ENCODE measurements at regions not wholly inside any gene's neighbourhood (a gene's known extent, or its start where the extent isn't known, plus 50 kb on each side); places are given as distances from the start of the nearest gene placed in this dataset.

DNA sequence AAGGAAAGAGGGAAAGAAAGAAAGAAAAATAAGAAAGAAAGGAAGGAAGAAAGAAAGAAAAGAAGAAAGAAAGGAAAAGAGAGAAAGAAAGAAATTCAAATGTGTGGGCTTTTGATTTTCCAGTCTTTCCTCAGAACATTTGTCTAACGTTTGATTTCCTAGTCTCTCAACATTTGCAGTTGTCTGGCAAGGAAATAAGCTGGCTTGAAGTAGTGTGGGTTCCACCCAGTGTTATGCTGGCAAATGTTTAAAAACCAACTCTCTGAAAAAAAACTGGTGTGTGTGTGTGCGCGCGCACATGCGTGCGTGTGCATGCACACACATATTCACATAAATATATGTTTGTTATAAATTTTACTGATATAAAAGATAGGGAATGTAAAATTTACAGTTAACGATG, 54.6 kb upstream of the C3orf49 start:
- Histone ChIP-seq H3K4me3 (ENCODE audit: low read depth, low read length) (no peak overlapping the region), H3K27me3 (replicated peaks; ENCODE audit: control insufficient read depth, insufficient read depth, low read length) (no peaks in the 10 kb centered on the region; the same call in 1 of the 2 replicates), H3K36me3 (ENCODE audit: control insufficient read depth, insufficient read depth, low read length) (no peaks in the 10 kb centered on the region), H3K4me1 (no peaks in the 10 kb centered on the region), H3K9me3 (no peaks in the 10 kb centered on the region)
- intact Hi-C loops (cut with micrococcal nuclease; ENCODE audit: unreplicated experiment) = no loop called here
- no peak overlapping the region for H3K27ac Mint-ChIP-seq (ENCODE audit: unreplicated experiment)
- no peak for DNase-seq
- TF ChIP-seq, protein P1, sequence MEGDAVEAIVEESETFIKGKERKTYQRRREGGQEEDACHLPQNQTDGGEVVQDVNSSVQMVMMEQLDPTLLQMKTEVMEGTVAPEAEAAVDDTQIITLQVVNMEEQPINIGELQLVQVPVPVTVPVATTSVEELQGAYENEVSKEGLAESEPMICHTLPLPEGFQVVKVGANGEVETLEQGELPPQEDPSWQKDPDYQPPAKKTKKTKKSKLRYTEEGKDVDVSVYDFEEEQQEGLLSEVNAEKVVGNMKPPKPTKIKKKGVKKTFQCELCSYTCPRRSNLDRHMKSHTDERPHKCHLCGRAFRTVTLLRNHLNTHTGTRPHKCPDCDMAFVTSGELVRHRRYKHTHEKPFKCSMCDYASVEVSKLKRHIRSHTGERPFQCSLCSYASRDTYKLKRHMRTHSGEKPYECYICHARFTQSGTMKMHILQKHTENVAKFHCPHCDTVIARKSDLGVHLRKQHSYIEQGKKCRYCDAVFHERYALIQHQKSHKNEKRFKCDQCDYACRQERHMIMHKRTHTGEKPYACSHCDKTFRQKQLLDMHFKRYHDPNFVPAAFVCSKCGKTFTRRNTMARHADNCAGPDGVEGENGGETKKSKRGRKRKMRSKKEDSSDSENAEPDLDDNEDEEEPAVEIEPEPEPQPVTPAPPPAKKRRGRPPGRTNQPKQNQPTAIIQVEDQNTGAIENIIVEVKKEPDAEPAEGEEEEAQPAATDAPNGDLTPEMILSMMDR (IDR thresholded peaks at IDR 0.05; ENCODE audit: insufficient read depth in 1 of 2, low read depth in 1 of 2, low read length in 1 of 2, severe bottlenecking in 1 of 2, unreplicated experiment in 1 of 2) = no peak
- ChIA-PET POLR2A (no interaction called here), CTCF (interaction anchor here (0.7 kb wide), 2 partner anchors 1007 to 1134 kb away, joined by 3 read pairs; no protein-coding TSS in a partner anchor)
- no peaks in the 10 kb centered on the region for H3K36me3 Mint-ChIP-seq (ENCODE audit: insufficient read depth, unreplicated experiment)
- no TSS peak for BruUV-seq (replicated peaks)
- H3K4me3 Mint-ChIP-seq (ENCODE audit: unreplicated experiment) = no peak overlapping the region
- H3K27me3 Mint-ChIP-seq (ENCODE audit: insufficient read depth, unreplicated experiment) = peaks cover 6% of the 10 kb centered on the region
- H3K4me1 Mint-ChIP-seq (ENCODE audit: low read depth, unreplicated experiment) = no peaks in the 10 kb centered on the region
- H3K9me3 Mint-ChIP-seq (ENCODE audit: unreplicated experiment) = no peaks in the 10 kb centered on the region

DNA sequence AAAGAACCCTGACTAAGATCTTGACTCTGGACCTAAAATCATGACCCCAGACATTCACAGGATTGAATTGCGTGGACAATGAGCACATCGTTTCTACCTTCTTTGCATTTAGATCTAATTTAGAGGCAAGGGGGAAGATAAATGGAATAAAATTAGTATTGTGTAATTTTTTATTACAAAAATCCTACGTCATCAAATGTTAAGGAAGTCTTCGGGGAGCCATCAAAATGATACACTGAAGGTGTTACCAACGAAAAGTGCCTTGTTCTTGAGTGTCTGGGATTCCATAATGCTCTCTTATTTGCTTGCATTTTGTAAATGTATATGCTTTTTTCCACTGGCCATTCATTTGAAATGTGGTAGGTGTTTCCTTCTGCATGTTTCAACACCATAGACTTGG, 52.8 kb upstream of the C3orf49 start:
- H3K4me1 ChIP-seq = no peaks in the 10 kb centered on the region
- no TSS peak for BruUV-seq (replicated peaks)
- CTCF ChIA-PET = no interaction called here

DNA sequence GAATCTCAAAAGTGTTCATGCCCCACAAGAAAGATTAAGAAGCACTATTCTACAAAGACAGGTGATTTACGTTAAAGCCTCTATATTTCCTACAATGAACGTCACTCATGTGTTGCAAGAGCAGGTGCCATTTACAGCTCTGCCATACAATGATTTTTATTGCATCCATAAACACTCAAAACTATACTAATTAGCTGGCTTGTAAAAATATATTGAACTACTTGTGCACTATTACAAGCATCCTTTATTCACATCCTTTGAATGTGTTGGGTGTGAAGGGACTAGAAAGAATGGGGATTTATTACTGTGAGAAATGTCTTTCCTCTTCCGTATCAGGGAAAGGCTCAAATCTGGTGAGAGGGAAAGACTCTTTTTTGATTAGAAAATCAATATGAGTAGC, 50.7 kb upstream of the C3orf49 start:
- H3K4me3 ChIP-seq (ENCODE audit: low read depth, low read length) = no peak overlapping the region
- ChIA-PET POLR2A (no interaction called here), CTCF (interaction anchor here (0.6 kb wide), 1 partner anchor 842 kb away, joined by 3 read pairs; no protein-coding TSS in a partner anchor)

More for the DNA sequence above, 52.8 kb upstream of the C3orf49 start:
- Histone ChIP-seq H3K4me3 (ENCODE audit: low read depth, low read length) (no peak overlapping the region), H3K36me3 (ENCODE audit: control insufficient read depth, insufficient read depth, low read length) (no peaks in the 10 kb centered on the region), H3K9me3 (no peaks in the 10 kb centered on the region), H3K27me3 (replicated peaks; ENCODE audit: control insufficient read depth, insufficient read depth, low read length) (no peaks in the 10 kb centered on the region; the same call in 1 of the 2 replicates)
- intact Hi-C loops (cut with micrococcal nuclease; ENCODE audit: unreplicated experiment) = no loop called here
- Mint-ChIP-seq H3K27ac (ENCODE audit: unreplicated experiment) (no peak overlapping the region), H3K9me3 (ENCODE audit: unreplicated experiment) (no peaks in the 10 kb centered on the region), H3K27me3 (ENCODE audit: insufficient read depth, unreplicated experiment) (peaks cover 6% of the 10 kb centered on the region), H3K4me1 (ENCODE audit: low read depth, unreplicated experiment) (no peaks in the 10 kb centered on the region), H3K4me3 (ENCODE audit: unreplicated experiment) (no peak overlapping the region), H3K36me3 (ENCODE audit: insufficient read depth, unreplicated experiment) (no peaks in the 10 kb centered on the region)
- no peak for DNase-seq
- POLR2A ChIA-PET = no interaction called here
- TF ChIP-seq, protein P1 (IDR thresholded peaks at IDR 0.05; ENCODE audit: insufficient read depth in 1 of 2, low read depth in 1 of 2, low read length in 1 of 2, severe bottlenecking in 1 of 2, unreplicated experiment in 1 of 2) = no peak

More for the DNA sequence above, 50.7 kb upstream of the C3orf49 start:
- intact Hi-C loops (cut with micrococcal nuclease; ENCODE audit: unreplicated experiment) = no loop called here
- Mint-ChIP-seq H3K27ac (ENCODE audit: unreplicated experiment) (no peak overlapping the region), H3K4me1 (ENCODE audit: low read depth, unreplicated experiment) (no peaks in the 10 kb centered on the region), H3K9me3 (ENCODE audit: unreplicated experiment) (no peaks in the 10 kb centered on the region), H3K36me3 (ENCODE audit: insufficient read depth, unreplicated experiment) (no peaks in the 10 kb centered on the region), H3K27me3 (ENCODE audit: insufficient read depth, unreplicated experiment) (peaks cover 6% of the 10 kb centered on the region), H3K4me3 (ENCODE audit: unreplicated experiment) (no peak overlapping the region)
- Histone ChIP-seq H3K9me3 (no peaks in the 10 kb centered on the region), H3K4me1 (no peaks in the 10 kb centered on the region), H3K36me3 (ENCODE audit: control insufficient read depth, insufficient read depth, low read length) (no peaks in the 10 kb centered on the region), H3K27me3 (replicated peaks; ENCODE audit: control insufficient read depth, insufficient read depth, low read length) (no peaks in the 10 kb centered on the region; the same call in 1 of the 2 replicates)
- DNase-seq = no peak
- TF ChIP-seq, protein P1 (IDR thresholded peaks at IDR 0.05; ENCODE audit: insufficient read depth in 1 of 2, low read depth in 1 of 2, low read length in 1 of 2, severe bottlenecking in 1 of 2, unreplicated experiment in 1 of 2) = no peak
- BruUV-seq (replicated peaks) = no TSS peak
